G401 (cell line): ENCODE measurements at regions not wholly inside any gene's neighbourhood (a gene's known extent, or its start where the extent isn't known, plus 50 kb on each side); places are given as distances from the start of the nearest gene placed in this dataset.
"Not testable (repeated sequence)": the region's sequence is repeated elsewhere in the genome, so short reads cannot be mapped to it uniquely, and the experiment has no call there.

Source experiments
- DNase-seq: peaks from one replicate; pipeline ENCODE4 v3.0.0-alpha.2; 2015; ENCODE audit warnings: low spot score
- in situ Hi-C: cut with HindIII; loops from 2 replicates; pipeline ENCODE4 v1.10.0; 2016; ENCODE audit warnings: low sequenced_read_pairs, mixed read lengths

- in situ Hi-C loops, DNase-seq: not testable (repeated sequence)
These were observed 54.0 kb downstream of the CYP26A1 start for GRCh38 chr10:93127642-93128215.

GRCh38 chr10:93131986-93132385 lies 58.3 kb downstream of the CYP26A1 start:
- in situ Hi-C loops, result no loop called here
- no peak for DNase-seq

GRCh38 chr10:93138113-93138870 lies 64.6 kb downstream of the CYP26A1 start:
- DNase-seq, result no peak
- in situ Hi-C loops, result no loop called here

- in situ Hi-C loops, result no loop called here
- no peak for DNase-seq
These were observed 65.5 kb downstream of the CYP26A1 start for GRCh38 chr10:93139059-93139655.

- DNase-seq, result no peak
- in situ Hi-C loops, result no loop called here
These were observed 68.8 kb downstream of the CYP26A1 start for GRCh38 chr10:93142534-93142933.

GRCh38 chr10:93143281-93143680 lies 69.6 kb downstream of the CYP26A1 start:
- in situ Hi-C loops, result no loop called here
- no peak for DNase-seq

GRCh38 chr10:93146336-93146735 lies 72.6 kb downstream of the CYP26A1 start:
- DNase-seq, result no peak
- in situ Hi-C loops, result no loop called here

- DNase-seq, result no peak
- in situ Hi-C loops, result no loop called here
These were observed 73.6 kb downstream of the CYP26A1 start for GRCh38 chr10:93147281-93147680.

GRCh38 chr10:93148476-93148875 lies 74.8 kb downstream of the CYP26A1 start:
- DNase-seq, result no peak
- in situ Hi-C loops, result no loop called here

GRCh38 chr10:93149761-93150160 lies 76.1 kb downstream of the CYP26A1 start:
- in situ Hi-C loops, result no loop called here
- DNase-seq, result no peak

GRCh38 chr10:93150289-93150688 lies 76.6 kb downstream of the CYP26A1 start:
- in situ Hi-C loops, result no loop called here
- DNase-seq, result no peak

- in situ Hi-C loops, result no loop called here
- DNase-seq, result no peak
These were observed 77.4 kb downstream of the CYP26A1 start for GRCh38 chr10:93150990-93151547.

GRCh38 chr10:93152136-93152535 lies 78.4 kb downstream of the CYP26A1 start:
- DNase-seq, result no peak
- in situ Hi-C loops, result no loop called here

- no peak for DNase-seq
- in situ Hi-C loops, result no loop called here
These were observed 80.8 kb downstream of the CYP26A1 start for GRCh38 chr10:93154531-93154930.

- in situ Hi-C loops, result no loop called here
- no peak for DNase-seq
These were observed 86.4 kb downstream of the CYP26A1 start for GRCh38 chr10:93160140-93160539.

- no peak for DNase-seq
- in situ Hi-C loops, result no loop called here
These were observed 87.1 kb downstream of the CYP26A1 start for GRCh38 chr10:93160829-93161228.

GRCh38 chr10:93165367-93165766 lies 91.7 kb downstream of the CYP26A1 start:
- DNase-seq, result no peak
- in situ Hi-C loops, result no loop called here

- no peak for DNase-seq
- in situ Hi-C loops, result no loop called here
These were observed 92.4 kb downstream of the CYP26A1 start for GRCh38 chr10:93166134-93166533.

GRCh38 chr10:93171837-93172236 lies 98.1 kb downstream of the CYP26A1 start:
- DNase-seq, result no peak
- in situ Hi-C loops, result no loop called here
